Tibial artery (tissue), 4 donors: ENCODE measurements at regions not wholly inside any gene's neighbourhood (a gene's known extent, or its start where the extent isn't known, plus 50 kb on each side); places are given as distances from the start of the nearest gene placed in this dataset.

Source experiments
- DNase-seq, 2 donors: peaks; one replicate each; pipeline ENCODE4 v3.0.0-alpha.2; 2019
- H3K27ac ChIP-seq, 2 donors: fragments of 200-600 bp; sonication (generic) in 1 of 2; 1 replicate in 1 of 2; 2 replicates in 1 of 2; pipeline ENCODE4 v1.5.1; 2018 to 2019; ENCODE audit warnings: mild to moderate bottlenecking in 1 of 2
- H3K27me3 ChIP-seq, 2 donors: fragments of 200-600 bp; sonication (generic) in 1 of 2; one replicate each; pipeline versions ENCODE4 v1.5.1 to v1.6.0; 2016 to 2019
- H3K36me3 ChIP-seq, 3 donors: fragments of 200-600 bp; sonication (generic) in 2 of 3; one replicate each; pipeline ENCODE4 v1.5.1; 2016 to 2019; ENCODE audit warnings: mild to moderate bottlenecking in 2 of 3
- H3K4me1 ChIP-seq, 4 donors: fragments of 200-600 bp; sonication (generic) in 2 of 4; 1 replicate in 3 of 4; 2 replicates in 1 of 4; pipeline ENCODE4 v1.5.1; 2016 to 2019
- H3K4me3 ChIP-seq, 2 donors: fragments of 200-600 bp; sonication (generic) in 1 of 2; 1 replicate in 1 of 2; 2 replicates in 1 of 2; pipeline ENCODE4 v1.5.1; 2018 to 2019; ENCODE audit warnings: mild to moderate bottlenecking in 2 of 2
- H3K9me3 ChIP-seq, 3 donors: fragments of 200-600 bp; sonication (generic) in 1 of 3; one replicate each; pipeline ENCODE4 v1.5.1; 2016 to 2019
- intact Hi-C: fragments of 100-400 bp; cut with DNase I; formaldehyde crosslinking; loops from one replicate; pipeline ENCODE4 v1.15.0; 2023; ENCODE audit warnings: low total_unique reads
- TF ChIP-seq, protein P1 (sequence below), 2 experiments: fragments of 200-600 bp in 1 of 2; fragments of 450-650 bp in 1 of 2; IDR thresholded peaks; one replicate each; pipeline ENCODE4 v1.5.1; 2017 to 2019; ENCODE audit warnings: antibody characterized with exemption in 2 of 2, mild to moderate bottlenecking in 1 of 2, moderate library complexity in 1 of 2

GRCh38 chr5:57324181-57324580 is 150.3 kb downstream of the GPBP1 start:
- TF ChIP-seq, protein P1, sequence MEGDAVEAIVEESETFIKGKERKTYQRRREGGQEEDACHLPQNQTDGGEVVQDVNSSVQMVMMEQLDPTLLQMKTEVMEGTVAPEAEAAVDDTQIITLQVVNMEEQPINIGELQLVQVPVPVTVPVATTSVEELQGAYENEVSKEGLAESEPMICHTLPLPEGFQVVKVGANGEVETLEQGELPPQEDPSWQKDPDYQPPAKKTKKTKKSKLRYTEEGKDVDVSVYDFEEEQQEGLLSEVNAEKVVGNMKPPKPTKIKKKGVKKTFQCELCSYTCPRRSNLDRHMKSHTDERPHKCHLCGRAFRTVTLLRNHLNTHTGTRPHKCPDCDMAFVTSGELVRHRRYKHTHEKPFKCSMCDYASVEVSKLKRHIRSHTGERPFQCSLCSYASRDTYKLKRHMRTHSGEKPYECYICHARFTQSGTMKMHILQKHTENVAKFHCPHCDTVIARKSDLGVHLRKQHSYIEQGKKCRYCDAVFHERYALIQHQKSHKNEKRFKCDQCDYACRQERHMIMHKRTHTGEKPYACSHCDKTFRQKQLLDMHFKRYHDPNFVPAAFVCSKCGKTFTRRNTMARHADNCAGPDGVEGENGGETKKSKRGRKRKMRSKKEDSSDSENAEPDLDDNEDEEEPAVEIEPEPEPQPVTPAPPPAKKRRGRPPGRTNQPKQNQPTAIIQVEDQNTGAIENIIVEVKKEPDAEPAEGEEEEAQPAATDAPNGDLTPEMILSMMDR (IDR thresholded peaks at IDR 0.05): no peak
- H3K36me3 ChIP-seq: no peaks in the 10 kb centered on the region
- H3K4me3 ChIP-seq: no peak overlapping the region
- intact Hi-C loops: no loop called here
- no peak overlapping the region for H3K27ac ChIP-seq
- no peaks in the 10 kb centered on the region for H3K9me3 ChIP-seq
- no peaks in the 10 kb centered on the region for H3K27me3 ChIP-seq
- no peaks in the 10 kb centered on the region for H3K4me1 ChIP-seq
- DNase-seq: no peak

- intact Hi-C loops: no loop called here
- Histone ChIP-seq H3K4me1 (no peaks in the 10 kb centered on the region), H3K4me3 (no peak overlapping the region), H3K36me3 (no peaks in the 10 kb centered on the region), H3K9me3 (no peaks in the 10 kb centered on the region), H3K27me3 (no peaks in the 10 kb centered on the region), H3K27ac (no peak overlapping the region)
- DNase-seq: no peak
- TF ChIP-seq, protein P1 (IDR thresholded peaks at IDR 0.05): no peak
Observed at GRCh38 chr5:57320582-57320981, 146.7 kb downstream of the GPBP1 start.

- no peak overlapping the region for H3K4me3 ChIP-seq
- intact Hi-C loops: no loop called here
- H3K4me1 ChIP-seq: no peaks in the 10 kb centered on the region
- H3K27ac ChIP-seq: no peak overlapping the region
- no peaks in the 10 kb centered on the region for H3K27me3 ChIP-seq
- TF ChIP-seq, protein P1 (IDR thresholded peaks at IDR 0.05): no peak
- no peaks in the 10 kb centered on the region for H3K9me3 ChIP-seq
- no peak for DNase-seq
- H3K36me3 ChIP-seq: no peaks in the 10 kb centered on the region
Observed at GRCh38 chr5:57319628-57320027, 145.8 kb downstream of the GPBP1 start.

DNA sequence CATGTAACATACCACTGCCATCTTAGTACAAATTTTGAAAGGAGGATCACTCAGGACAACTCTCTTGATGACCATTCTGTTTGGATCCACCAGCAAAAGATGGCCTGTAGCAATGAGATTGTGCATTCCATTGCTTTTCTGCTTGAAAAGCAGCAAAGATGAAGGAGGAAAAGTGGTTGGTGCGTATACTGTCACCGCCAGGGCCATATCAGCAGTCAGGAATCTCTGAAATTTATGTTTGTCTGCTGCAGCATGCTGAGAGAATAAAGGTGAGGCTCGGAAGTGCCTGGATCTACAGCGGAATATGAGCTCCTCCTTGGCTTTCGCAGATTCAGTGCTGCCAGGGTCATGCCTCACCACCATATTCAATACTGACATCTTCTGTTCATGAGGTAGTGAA is 144.4 kb downstream of the GPBP1 start:
- H3K36me3 ChIP-seq: no peaks in the 10 kb centered on the region
- no peaks in the 10 kb centered on the region for H3K4me1 ChIP-seq
- no peak for DNase-seq
- H3K9me3 ChIP-seq: no peaks in the 10 kb centered on the region
- no peak overlapping the region for H3K27ac ChIP-seq
- TF ChIP-seq, protein P1 (IDR thresholded peaks at IDR 0.05): no peak
- intact Hi-C loops: no loop called here
- no peaks in the 10 kb centered on the region for H3K27me3 ChIP-seq
- H3K4me3 ChIP-seq: no peak overlapping the region

DNA sequence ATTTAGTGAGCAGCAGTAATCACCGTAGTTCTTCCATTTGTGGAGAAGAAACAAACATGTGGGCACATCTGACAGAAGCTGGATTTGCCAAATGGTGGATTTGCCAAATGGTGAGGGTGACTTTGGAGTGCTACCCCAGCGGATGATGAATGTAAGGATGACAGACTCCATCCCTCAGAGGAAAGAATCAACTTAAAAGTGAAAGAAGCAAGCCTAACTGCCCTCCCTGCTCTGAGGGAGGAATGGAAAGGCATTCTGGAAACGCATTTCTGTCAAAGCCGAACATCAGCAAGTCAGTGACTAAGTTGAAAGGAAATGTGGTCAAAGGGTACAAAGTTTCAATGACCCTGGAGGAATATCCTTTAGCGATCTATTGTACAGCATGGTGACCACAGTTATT is 143.5 kb downstream of the GPBP1 start:
- no peak overlapping the region for H3K4me3 ChIP-seq
- H3K36me3 ChIP-seq: no peaks in the 10 kb centered on the region
- no peaks in the 10 kb centered on the region for H3K27me3 ChIP-seq
- no peak overlapping the region for H3K27ac ChIP-seq
- no peaks in the 10 kb centered on the region for H3K9me3 ChIP-seq
- TF ChIP-seq, protein P1 (IDR thresholded peaks at IDR 0.05): no peak
- H3K4me1 ChIP-seq: no peaks in the 10 kb centered on the region
- intact Hi-C loops: no loop called here
- no peak for DNase-seq

DNA sequence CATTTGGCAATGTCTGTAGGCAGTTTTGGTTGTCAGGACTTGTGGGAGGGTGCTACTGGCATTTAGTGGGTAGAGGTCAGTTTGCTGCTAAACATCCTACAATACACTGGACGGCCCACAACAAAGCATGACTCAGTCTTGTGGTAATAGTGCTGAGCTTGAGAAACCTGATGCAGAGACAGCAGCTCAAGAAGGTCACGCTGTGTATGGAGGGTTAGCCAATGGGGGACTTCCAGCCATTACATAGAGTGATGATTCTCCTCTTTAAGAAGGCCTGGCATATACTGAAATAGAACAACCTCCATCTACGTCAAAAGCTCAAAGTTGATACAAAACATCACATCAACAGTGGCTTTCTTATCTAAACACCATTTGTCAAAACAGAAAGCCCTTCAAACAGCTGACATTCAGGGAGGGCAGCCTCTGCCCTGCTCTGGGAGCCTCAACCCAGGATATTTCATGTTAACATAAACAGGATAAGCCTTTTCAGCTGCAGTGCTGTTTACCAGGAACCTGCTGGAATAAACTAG is 143.0 kb downstream of the GPBP1 start:
- TF ChIP-seq, protein P1 (IDR thresholded peaks at IDR 0.05): no peak
- H3K36me3 ChIP-seq: no peaks in the 10 kb centered on the region
- H3K9me3 ChIP-seq: no peaks in the 10 kb centered on the region
- no peak overlapping the region for H3K4me3 ChIP-seq
- intact Hi-C loops: no loop called here
- H3K4me1 ChIP-seq: no peaks in the 10 kb centered on the region
- no peak overlapping the region for H3K27ac ChIP-seq
- no peaks in the 10 kb centered on the region for H3K27me3 ChIP-seq
- DNase-seq: no peak
